ENCODE measurements at regions not wholly inside any gene's neighbourhood (a gene's known extent, or its start where the extent isn't known, plus 50 kb on each side); places are given as distances from the start of the nearest gene placed in this dataset.
"Not testable (repeated sequence)": the region's sequence is repeated elsewhere in the genome, so short reads cannot be mapped to it uniquely, and the experiment has no call there.

- DNase-seq (ENCODE audit: low read depth), result no peak
- peak overlapping the region; percentile 42 for H3K4me3 ChIP-seq (ENCODE audit: control insufficient read depth, low read depth, low read length)
- TF ChIP-seq, protein P1, sequence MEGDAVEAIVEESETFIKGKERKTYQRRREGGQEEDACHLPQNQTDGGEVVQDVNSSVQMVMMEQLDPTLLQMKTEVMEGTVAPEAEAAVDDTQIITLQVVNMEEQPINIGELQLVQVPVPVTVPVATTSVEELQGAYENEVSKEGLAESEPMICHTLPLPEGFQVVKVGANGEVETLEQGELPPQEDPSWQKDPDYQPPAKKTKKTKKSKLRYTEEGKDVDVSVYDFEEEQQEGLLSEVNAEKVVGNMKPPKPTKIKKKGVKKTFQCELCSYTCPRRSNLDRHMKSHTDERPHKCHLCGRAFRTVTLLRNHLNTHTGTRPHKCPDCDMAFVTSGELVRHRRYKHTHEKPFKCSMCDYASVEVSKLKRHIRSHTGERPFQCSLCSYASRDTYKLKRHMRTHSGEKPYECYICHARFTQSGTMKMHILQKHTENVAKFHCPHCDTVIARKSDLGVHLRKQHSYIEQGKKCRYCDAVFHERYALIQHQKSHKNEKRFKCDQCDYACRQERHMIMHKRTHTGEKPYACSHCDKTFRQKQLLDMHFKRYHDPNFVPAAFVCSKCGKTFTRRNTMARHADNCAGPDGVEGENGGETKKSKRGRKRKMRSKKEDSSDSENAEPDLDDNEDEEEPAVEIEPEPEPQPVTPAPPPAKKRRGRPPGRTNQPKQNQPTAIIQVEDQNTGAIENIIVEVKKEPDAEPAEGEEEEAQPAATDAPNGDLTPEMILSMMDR (IDR thresholded peaks at IDR 0.05; ENCODE audit: control insufficient read depth, insufficient read depth, low read depth, low read length, missing control alignments), result no peak
Measured at GRCh38 chr10:46106410-46107255, 60.6 kb upstream of the MSMB start.

GRCh38 chr10:46108158-46108499 is 62.1 kb upstream of the MSMB start:
- not testable (repeated sequence) for H3K4me3 ChIP-seq (ENCODE audit: control insufficient read depth, low read depth, low read length); DNase-seq (ENCODE audit: low read depth)

DNA sequence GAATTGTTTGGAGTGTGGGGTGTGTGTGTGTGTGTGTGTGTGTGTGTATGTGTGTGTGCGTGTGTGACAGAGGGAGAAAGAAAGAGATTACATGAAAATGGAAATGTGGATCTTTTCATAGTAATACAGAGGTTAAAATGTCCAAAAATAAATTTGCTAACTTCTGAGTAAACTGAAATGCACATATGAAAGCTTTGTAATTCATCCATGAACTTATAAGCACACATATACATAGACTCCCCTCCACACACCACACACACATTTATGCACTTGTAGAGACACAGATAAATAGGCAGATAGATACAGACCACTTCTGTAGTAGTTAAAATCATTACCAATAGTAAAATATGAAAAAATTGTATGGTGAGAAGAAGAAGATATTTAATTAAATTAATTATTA is 108.2 kb upstream of the MSMB start:
- not testable (repeated sequence) for H3K4me3 ChIP-seq (ENCODE audit: control insufficient read depth, low read depth, low read length); DNase-seq (ENCODE audit: low read depth)

DNA sequence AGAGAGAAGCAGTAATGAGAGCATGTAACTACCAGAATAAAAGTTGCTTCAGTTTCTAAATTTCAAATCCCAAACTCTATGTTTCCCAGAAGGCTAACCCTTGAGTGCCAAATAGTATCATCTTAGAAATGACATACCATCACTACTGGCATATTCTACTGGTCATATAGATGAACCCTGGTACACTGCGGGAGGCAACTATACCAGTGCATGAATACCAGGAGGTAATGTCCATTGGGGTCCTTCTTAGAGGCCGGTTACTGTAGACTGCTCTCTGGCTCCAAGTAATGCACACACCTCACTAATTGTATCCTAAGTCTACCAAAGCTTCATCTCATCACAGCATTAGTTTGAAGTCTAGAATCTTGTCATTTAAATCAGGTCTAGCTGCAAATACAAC is 108.6 kb upstream of the MSMB start:
- not testable (repeated sequence) for H3K4me3 ChIP-seq (ENCODE audit: control insufficient read depth, low read depth, low read length); DNase-seq (ENCODE audit: low read depth)

DNA sequence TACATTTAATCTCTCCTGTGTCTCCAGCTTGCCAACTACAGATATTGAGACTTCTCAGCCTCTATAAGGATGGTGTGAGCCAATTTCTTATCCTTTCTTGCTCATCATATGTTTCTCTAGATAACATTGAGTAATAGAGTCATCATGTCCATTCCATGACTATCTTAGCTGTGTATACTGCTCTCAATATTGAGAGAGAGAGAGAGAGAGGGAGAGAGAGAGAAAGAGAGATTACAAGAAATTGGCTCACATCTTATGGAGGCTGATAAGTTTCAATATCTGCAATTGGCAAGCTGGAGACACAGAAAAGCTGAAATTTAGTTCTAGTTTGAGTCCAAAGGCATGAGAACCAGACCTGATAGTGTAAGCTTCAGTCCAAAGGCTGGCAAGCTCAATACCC is 110.8 kb upstream of the MSMB start:
- not testable (repeated sequence) for DNase-seq (ENCODE audit: low read depth); H3K4me3 ChIP-seq (ENCODE audit: control insufficient read depth, low read depth, low read length)

DNA sequence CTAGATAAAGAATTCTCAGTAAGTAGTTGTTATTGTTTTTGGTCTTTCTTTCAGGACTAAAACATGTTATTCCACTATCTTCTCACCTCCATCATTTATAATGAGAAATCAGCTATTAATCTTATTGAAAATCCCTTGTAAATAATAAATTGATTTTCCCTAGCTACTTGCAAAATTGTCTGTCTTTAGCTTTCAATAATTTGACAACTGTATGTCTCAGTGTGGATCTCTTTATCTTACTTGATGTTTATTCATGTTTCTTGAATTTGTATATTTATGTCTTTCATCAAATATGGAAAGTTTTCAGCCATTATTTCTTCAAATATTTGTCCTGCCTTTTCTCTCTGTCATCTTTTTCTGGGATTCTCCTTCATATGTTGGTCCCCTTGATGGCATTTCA is 117.1 kb upstream of the ANTXRL start:
- TF ChIP-seq, protein P1 (IDR thresholded peaks at IDR 0.05; ENCODE audit: control insufficient read depth, insufficient read depth, low read depth, low read length, missing control alignments), result no peak
- no peak for DNase-seq (ENCODE audit: low read depth)
- no peak overlapping the region for H3K4me3 ChIP-seq (ENCODE audit: control insufficient read depth, low read depth, low read length)

GRCh38 chr10:46170789-46171188 is 116.0 kb upstream of the ANTXRL start:
- no peak overlapping the region for H3K4me3 ChIP-seq (ENCODE audit: control insufficient read depth, low read depth, low read length)
- TF ChIP-seq, protein P1 (IDR thresholded peaks at IDR 0.05; ENCODE audit: control insufficient read depth, insufficient read depth, low read depth, low read length, missing control alignments), result no peak
- no peak for DNase-seq (ENCODE audit: low read depth)

- TF ChIP-seq, protein P1 (IDR thresholded peaks at IDR 0.05; ENCODE audit: control insufficient read depth, insufficient read depth, low read depth, low read length, missing control alignments), result no peak
- DNase-seq (ENCODE audit: low read depth), result no peak
- no peak overlapping the region for H3K4me3 ChIP-seq (ENCODE audit: control insufficient read depth, low read depth, low read length)
Measured at GRCh38 chr10:46171661-46172060, 115.1 kb upstream of the ANTXRL start.

GRCh38 chr10:46175296-46175695 is 111.5 kb upstream of the ANTXRL start:
- DNase-seq (ENCODE audit: low read depth), result no peak
- TF ChIP-seq, protein P1 (IDR thresholded peaks at IDR 0.05; ENCODE audit: control insufficient read depth, insufficient read depth, low read depth, low read length, missing control alignments), result no peak

More at GRCh38 chr10:46175296-46175695, 111.5 kb upstream of the ANTXRL start:
- no peak overlapping the region for H3K4me3 ChIP-seq (ENCODE audit: control insufficient read depth, low read depth, low read length)

Data from AG09309 (cell line).